GM21723 (cell line): ENCODE measurements at regions not wholly inside any gene's neighbourhood (a gene's known extent, or its start where the extent isn't known, plus 50 kb on each side); places are given as distances from the start of the nearest gene placed in this dataset.
"Not testable (repeated sequence)": the region's sequence is repeated elsewhere in the genome, so short reads cannot be mapped to it uniquely, and the experiment has no call there.

Experiments
- ATAC-seq: cut with Tn5 transposase; IDR thresholded peaks from one replicate; pipeline ENCODE4 v1.9.1; 2021; ENCODE audit warnings: mild to moderate bottlenecking, moderate library complexity; ENCODE audit not compliant: unreplicated experiment

DNA sequence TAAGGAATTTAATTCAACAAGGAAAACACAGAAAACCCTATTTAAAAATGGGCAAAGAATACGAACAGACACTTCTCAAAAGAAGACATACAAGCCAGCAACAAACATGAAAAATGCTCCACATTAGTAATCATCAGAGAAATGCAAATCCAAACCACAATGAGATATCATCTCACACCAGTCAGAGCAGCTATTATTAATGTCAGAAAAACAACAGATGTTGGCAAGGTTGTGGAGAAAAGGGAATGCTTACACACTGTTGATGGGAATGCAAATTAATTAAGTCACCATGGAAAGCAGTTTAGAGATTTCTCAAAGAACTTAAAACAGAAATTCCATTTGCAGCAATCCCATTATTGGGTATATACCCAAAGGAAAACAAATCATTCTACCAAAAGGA, 55.2 kb downstream of the GCC1 start:
- no peak for ATAC-seq

- no peak for ATAC-seq
Measured at GRCh38 chr7:127527561-127527960, 57.8 kb downstream of the GCC1 start.

DNA sequence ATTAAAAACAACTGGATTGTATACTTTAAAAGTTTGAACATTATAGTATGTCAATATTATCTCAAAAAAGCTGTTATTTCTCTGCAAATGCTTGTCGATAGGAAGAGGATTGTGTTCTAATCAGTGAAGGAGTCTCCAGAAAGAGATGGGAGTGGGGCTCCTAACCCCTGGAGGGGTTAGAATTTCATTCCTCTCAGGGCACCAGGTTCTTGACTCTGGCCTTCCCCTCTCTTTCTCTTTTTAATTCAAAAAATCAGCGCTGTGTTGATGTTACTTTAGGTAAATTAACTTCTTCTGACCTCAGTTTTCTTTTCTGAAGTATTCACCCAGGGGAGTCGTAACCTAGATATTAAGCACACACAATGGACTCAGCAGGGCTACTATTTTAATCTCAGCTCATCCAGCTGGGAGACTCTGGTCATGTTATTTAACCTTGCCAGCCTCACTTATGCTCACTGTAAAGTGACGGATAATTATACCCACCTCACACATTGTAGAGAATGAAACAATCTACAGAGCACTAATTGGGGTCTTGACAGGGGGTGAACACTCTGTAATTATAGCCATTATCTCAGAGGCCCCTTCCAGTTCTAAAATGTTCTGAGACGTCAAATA, 59.4 kb downstream of the GCC1 start:
- no peak for ATAC-seq

GRCh38 chr7:127516320-127516719, 69.1 kb downstream of the GCC1 start:
- ATAC-seq, result no peak

DNA sequence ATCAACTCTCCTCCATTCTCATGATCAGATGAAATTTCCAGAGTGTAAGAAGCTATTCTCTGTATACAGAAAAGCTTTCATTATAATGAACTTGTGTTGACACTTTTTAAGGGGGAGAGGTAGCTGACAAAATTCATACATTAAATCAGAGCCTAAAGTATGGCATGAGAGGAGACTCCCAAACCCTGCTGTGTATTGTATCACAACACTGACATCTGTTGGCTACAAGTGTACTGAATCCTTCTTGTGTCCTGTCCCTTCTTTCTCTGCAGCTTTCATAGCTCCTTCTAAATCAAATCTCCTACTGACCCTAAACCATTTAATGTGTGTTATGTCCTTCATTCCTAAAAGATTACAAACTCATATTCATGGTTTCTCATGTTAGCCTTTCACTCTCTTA, 70.9 kb downstream of the GCC1 start:
- ATAC-seq, result no peak

GRCh38 chr7:127513311-127513710, 72.1 kb downstream of the GCC1 start:
- no peak for ATAC-seq

GRCh38 chr7:127512663-127513062, 72.7 kb downstream of the GCC1 start:
- ATAC-seq, result no peak

- ATAC-seq, result no peak
Measured at GRCh38 chr7:127504715-127505114, 80.7 kb downstream of the GCC1 start.

DNA sequence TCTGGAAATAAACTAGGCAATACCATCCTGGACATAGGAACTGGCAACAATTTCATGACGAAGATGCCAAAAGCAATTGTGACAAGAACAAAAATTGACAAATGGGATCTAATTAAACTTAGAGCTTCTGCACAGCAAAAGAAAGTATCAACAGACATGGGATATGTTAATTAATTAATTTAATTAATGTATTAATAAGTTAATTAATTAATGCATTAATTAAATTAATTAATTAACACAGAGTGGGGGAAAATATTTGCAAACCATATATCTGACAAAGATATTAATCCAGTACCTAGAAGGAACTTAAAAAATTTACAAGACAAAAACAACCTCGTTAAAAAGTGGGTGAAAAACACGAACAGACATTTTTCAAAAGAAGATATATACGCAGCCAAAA, 83.6 kb downstream of the GCC1 start:
- no peak for ATAC-seq

DNA sequence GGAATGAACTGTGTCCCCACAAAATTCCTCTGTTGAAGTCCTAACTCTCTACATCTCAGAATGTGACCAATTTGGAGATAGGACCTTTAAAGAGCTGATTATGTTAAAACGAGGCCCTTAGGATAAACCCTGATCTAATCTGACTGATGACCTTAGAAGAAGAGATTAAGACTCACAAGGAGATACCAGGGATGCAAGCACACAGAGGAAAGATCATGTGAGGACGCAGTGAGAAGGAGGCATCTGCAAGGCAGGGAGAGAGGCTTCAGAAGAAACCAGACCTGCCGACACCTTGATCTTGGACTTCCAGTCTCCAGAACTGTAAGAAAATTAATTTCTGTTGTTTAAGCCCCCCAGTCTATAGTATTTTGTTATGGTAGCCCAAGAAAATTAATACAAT, 94.9 kb upstream of the ZNF800 start:
- ATAC-seq, result no peak

- no peak for ATAC-seq
Measured at GRCh38 chr7:127486654-127487053, 94.1 kb upstream of the ZNF800 start.

GRCh38 chr7:127485482-127485881, 93.0 kb upstream of the ZNF800 start:
- ATAC-seq, result no peak

DNA sequence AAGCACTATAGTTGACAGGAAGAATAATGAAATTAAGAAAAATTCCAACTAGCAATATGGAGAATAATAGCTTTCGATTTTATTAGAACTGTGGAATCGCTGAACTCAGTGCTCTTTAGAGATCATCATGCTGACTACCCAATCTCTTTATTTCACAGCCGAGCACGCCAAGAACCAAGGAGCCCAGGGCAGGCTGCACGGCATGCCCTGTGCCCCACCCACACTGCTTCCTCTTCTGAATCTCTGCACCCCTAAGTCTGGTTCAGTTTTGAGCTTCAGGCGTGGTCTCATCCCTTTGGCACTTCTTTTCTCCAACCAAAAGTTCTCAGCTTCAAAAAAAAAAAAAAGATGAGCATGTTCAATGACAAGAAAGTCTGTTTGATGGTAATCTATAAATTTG, 92.4 kb upstream of the ZNF800 start:
- no peak for ATAC-seq

DNA sequence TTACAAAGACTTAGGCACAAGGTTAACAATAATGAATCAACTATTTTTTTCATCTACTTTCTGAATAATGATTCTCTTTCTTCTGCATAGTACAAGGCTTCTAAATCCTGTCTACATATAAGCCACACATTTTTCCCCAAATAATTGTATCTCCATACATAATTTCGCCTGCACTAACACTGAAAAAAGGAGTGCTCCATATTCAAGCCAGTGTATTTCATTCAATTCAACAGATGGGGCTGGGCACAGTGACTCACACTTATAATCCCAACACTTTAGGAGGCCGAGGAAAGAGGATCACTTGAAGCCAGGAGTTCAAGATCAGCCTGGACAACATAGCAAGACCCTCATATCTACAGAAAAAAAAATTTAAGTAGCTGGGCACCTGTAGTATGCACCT, 86.0 kb upstream of the ZNF800 start:
- ATAC-seq, result no peak

DNA sequence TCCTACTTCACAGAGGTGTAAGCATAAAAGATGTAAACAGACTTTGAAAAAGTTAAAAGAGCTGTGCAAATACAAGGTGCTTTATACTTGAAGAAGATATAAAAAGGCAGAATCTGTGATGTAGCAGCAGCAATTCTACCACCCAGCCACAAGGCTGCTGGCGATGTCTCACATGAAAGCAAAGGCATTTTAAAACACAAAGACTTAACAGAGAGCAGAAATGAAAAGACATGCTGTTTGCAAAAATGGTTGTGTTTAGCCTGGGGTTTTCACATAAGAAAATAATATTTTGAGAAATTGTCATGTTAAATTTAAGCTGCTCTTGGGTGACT, 85.5 kb upstream of the ZNF800 start:
- ATAC-seq, result no peak

DNA sequence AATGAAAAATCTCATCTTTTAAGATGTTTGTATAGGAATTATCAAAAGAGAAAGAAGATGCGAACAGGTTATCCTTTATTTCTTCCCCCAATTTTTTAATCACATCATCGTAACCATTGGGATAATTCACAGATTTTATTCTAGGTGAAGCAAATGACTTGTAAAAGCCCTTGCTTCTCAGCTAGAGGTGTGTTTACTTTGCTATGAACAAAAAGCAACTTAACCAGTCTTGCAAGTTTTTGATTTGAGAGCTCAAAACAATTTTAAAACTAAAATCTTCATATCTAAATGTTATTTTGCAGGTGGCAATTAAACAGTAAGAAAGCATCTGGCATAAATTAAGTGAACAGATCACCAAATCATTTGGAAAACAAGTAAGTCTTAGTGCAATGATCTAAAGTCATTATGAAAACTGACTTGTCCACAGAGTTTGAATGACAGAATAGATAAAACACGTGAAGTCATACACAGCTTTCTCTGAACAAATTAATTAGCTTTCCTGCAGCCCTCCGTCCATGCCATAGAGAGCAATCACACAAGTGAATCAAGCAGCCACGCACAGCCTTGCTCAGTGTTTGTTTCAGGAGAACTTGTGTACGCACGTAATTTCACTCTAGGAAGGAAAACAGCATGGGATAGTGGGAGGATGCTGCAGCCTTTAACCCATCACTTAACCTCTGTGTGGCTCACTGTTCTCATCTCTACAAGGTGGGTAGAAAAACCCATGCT, 85.0 kb upstream of the ZNF800 start:
- ATAC-seq, result no peak

GRCh38 chr7:127476618-127477017, 84.1 kb upstream of the ZNF800 start:
- no peak for ATAC-seq

DNA sequence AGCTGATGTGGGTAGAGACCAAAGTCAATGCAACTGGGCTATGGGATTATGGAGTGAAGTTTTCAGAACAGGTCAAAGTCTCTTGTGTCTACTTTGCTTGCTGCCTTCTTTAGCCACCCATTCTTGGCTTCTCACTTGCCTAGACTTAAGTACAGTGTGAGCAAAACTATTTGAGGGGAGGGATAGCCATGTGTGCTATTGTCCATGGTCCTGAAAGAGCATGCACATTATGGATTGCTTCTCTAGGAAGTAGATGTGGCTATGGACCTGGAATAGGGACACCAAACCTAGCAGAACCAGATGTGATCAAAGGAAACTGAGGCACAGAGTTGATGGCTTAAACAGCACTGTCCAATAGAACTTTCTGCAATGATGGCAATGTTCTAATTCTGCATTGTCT, 81.9 kb upstream of the ZNF800 start:
- no peak for ATAC-seq

DNA sequence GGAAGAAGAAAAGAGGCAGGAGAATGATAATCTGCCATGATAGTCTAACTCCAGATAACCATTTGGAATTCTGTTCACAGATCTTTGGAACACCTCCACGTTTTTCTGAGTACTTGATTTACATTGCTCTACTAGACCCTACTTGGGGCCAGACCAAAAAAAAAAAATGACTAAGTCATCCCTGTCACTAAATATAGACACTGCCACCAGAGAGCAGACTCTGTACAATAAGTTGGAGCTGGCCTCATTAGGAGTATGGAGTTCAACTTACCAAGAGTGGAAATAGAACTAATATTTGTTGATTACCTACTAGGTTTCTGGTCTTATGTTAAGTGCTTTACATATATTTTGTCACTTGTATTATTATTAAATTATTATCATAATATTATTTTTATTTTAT, 80.9 kb upstream of the ZNF800 start:
- no peak for ATAC-seq

- no peak for ATAC-seq
Measured at GRCh38 chr7:127460077-127460476, 67.6 kb upstream of the ZNF800 start.

DNA sequence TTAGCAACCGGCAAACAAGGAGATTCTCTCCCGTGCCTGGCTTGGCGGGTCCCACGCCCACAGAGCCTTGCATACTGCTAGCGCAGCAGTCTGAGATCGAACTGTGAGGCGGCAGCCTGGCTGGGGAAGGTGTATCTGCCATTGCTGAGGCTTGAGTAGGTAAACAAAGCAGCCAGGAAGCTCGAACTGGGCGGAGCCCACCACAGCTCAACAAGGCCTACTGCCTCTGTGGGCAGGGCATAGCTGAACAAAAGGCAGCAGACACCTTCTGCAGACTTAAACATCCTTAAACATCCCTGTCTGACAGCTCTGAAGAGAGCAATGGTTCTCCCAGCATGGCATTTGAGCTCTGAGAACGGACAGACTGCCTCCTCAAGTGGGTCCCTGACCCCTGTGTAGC, 58.8 kb upstream of the ZNF800 start:
- not testable (repeated sequence) for ATAC-seq

DNA sequence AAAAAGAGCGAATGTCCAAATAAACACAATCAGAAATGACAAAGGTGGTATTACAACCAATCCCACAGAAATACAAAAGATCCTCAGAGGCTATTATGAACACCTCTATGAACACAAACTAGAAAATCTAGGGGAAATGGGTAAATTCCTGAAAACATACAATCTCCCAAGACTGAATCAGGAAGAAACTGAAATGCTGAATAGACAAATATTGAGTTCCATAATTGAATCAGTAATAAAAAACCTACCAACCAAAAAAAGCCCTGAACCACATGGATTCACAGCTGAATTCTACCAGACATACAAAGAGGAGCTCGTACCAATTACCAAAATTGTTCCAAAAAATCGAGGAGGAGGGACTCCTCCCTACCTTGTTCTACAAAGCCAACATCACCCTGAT, 56.1 kb upstream of the ZNF800 start:
- no peak for ATAC-seq

DNA sequence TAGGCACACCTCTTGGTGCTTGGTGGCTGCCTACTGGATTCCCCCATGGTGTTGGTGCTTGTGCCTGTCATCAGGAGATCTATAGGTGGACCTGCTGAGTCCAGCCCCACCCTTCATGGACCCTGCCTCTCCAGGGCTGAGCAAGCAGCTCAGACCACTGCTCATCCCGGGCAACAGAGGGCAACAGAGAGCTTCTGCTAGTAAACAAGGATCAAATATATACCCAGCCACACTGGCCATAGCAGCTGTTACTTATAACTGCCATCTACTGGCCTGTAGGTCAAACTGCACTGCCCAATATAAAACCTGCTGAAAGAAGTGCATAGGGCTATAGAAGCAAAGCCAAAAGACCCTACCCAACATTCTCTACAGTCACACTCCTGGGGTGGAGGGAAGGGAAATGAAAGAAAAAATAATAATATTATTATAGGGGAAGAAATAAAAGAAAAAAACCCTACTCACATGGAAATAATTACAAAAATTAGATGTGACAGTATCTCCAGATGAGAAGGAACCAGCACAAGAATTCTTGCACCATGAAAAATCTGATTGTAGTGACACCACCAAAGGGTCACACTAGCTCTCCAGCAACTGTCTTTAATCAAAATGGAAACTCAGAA, 54.9 kb upstream of the ZNF800 start:
- ATAC-seq, result peak; percentile 100
